H9 (cell line): ENCODE measurements at regions not wholly inside any gene's neighbourhood (a gene's known extent, or its start where the extent isn't known, plus 50 kb on each side); places are given as distances from the start of the nearest gene placed in this dataset.

Experiments used
- DNase-seq: peaks from one replicate; pipeline ENCODE4 v3.0.0-alpha.2; 2017
- H2AFZ ChIP-seq: one replicate; pipeline ENCODE4 v1.6.1; 2013; ENCODE audit warnings: mild to moderate bottlenecking, low read length, control low read depth, moderate library complexity
- H2AK5ac ChIP-seq: 2 replicates; pipeline ENCODE4 v1.6.1; 2013; ENCODE audit warnings: low read length, control low read depth, mixed read lengths; ENCODE audit not compliant: insufficient read length
- H2BK120ac ChIP-seq: one replicate; pipeline ENCODE4 v1.6.1; 2013; ENCODE audit warnings: low read depth, mild to moderate bottlenecking, low read length, control low read depth, inconsistent platforms; ENCODE audit not compliant: poor library complexity, severe bottlenecking
- H2BK12ac ChIP-seq: 2 replicates; pipeline ENCODE4 v1.6.1; 2013; ENCODE audit warnings: low read length, control low read depth, mixed read lengths, low read depth; ENCODE audit not compliant: insufficient read length
- H2BK15ac ChIP-seq: 2 replicates; pipeline ENCODE4 v1.6.1; 2013; ENCODE audit warnings: low read depth, low read length, control low read depth
- H2BK20ac ChIP-seq: one replicate; pipeline ENCODE4 v1.6.1; 2013; ENCODE audit warnings: low read depth, mild to moderate bottlenecking, low read length, control low read depth, inconsistent platforms; ENCODE audit not compliant: poor library complexity, severe bottlenecking
- H2BK5ac ChIP-seq: 2 replicates; pipeline ENCODE4 v1.6.1; 2013; ENCODE audit warnings: low read length, control low read depth, mixed read lengths; ENCODE audit not compliant: insufficient read length
- H3K14ac ChIP-seq: 2 replicates; pipeline ENCODE4 v1.6.1; 2013; ENCODE audit warnings: low read length, control low read depth; ENCODE audit not compliant: insufficient read depth
- H3K18ac ChIP-seq: 2 replicates; pipeline ENCODE4 v1.6.1; 2013; ENCODE audit warnings: low read depth, mild to moderate bottlenecking, mixed read lengths, low read length, control low read depth; ENCODE audit not compliant: insufficient read length
- H3K23ac ChIP-seq: 2 replicates; pipeline ENCODE4 v1.6.1; 2013; ENCODE audit warnings: low read length, control low read depth, mixed read lengths, low read depth; ENCODE audit not compliant: insufficient read length
- H3K23me2 ChIP-seq: 2 replicates; pipeline ENCODE4 v1.6.1; 2013; ENCODE audit warnings: low read depth, mild to moderate bottlenecking, mixed read lengths, low read length, control low read depth; ENCODE audit not compliant: insufficient read length, poor library complexity, severe bottlenecking
- H3K27ac ChIP-seq: 2 replicates; pipeline ENCODE4 v1.5.1; 2013; ENCODE audit warnings: low read length, control low read depth, mixed read lengths, low read depth; ENCODE audit not compliant: insufficient read length
- H3K27me3 ChIP-seq: 2 replicates; pipeline ENCODE4 v1.6.1; 2013; ENCODE audit warnings: low read length, control low read depth, inconsistent platforms; ENCODE audit not compliant: insufficient read depth
- H3K4ac ChIP-seq: 2 replicates; pipeline ENCODE4 v1.6.1; 2013; ENCODE audit warnings: low read depth, mild to moderate bottlenecking, control low read depth, inconsistent platforms, low read length, moderate library complexity
- H3K4me1 ChIP-seq: 2 replicates; pipeline ENCODE4 v1.6.1; 2013; ENCODE audit warnings: low read length, control low read depth, inconsistent platforms; ENCODE audit not compliant: insufficient read depth
- H3K4me2 ChIP-seq: 2 replicates; pipeline ENCODE4 v1.6.1; 2013; ENCODE audit warnings: low read length, control low read depth, mixed read lengths; ENCODE audit not compliant: insufficient read length, insufficient read depth
- H3K56ac ChIP-seq: 2 replicates; pipeline ENCODE4 v1.6.1; 2013; ENCODE audit warnings: low read depth, mild to moderate bottlenecking, mixed read lengths, low read length, control low read depth; ENCODE audit not compliant: insufficient read length
- H3K79me1 ChIP-seq: 2 replicates; pipeline ENCODE4 v1.6.1; 2013; ENCODE audit warnings: low read depth, mild to moderate bottlenecking, moderate library complexity, low read length, control low read depth, inconsistent platforms; ENCODE audit not compliant: insufficient read depth, poor library complexity, severe bottlenecking
- H3K79me2 ChIP-seq: 2 replicates; pipeline ENCODE4 v1.6.1; 2013; ENCODE audit warnings: low read length, control low read depth, inconsistent platforms; ENCODE audit not compliant: insufficient read depth
- H3K9ac ChIP-seq: 2 replicates; pipeline ENCODE4 v1.6.1; 2013; ENCODE audit warnings: low read length, control low read depth, mixed read lengths; ENCODE audit not compliant: insufficient read length; ENCODE audit errors: extremely low read depth
- H3K9me3 ChIP-seq: one replicate; pipeline ENCODE4 v1.6.1; 2013; ENCODE audit warnings: low read depth, low read length, inconsistent platforms; ENCODE audit not compliant: control insufficient read depth
- H3T11ph ChIP-seq: one replicate; pipeline ENCODE4 v1.6.1; 2013; ENCODE audit warnings: mild to moderate bottlenecking, low read length, control low read depth, inconsistent platforms
- H4K20me1 ChIP-seq: one replicate; pipeline ENCODE4 v1.6.1; 2013; ENCODE audit not compliant: control insufficient read depth, insufficient read length, insufficient read depth
- H4K5ac ChIP-seq: 2 replicates; pipeline ENCODE4 v1.6.1; 2013; ENCODE audit warnings: low read depth, mild to moderate bottlenecking, mixed read lengths, low read length, control low read depth; ENCODE audit not compliant: insufficient read length
- H4K8ac ChIP-seq: replicated peaks from 2 replicates; pipeline ENCODE4 v1.6.1; 2013; ENCODE audit warnings: low read length, control low read depth, mixed read lengths, low read depth; ENCODE audit not compliant: insufficient read length
- H4K91ac ChIP-seq: 2 replicates; pipeline ENCODE4 v1.6.1; 2013; ENCODE audit warnings: low read depth, mild to moderate bottlenecking, moderate library complexity, mixed read lengths, low read length, control low read depth; ENCODE audit not compliant: insufficient read length
- H3K27ac Mint-ChIP-seq, 3 experiments: 2 replicates in 2 of 3; 3 replicates in 1 of 3; pipeline ENCODE4 v1.8.0; 2020 to 2021; ENCODE audit warnings: mixed read lengths in 3 of 3, mild to moderate bottlenecking in 1 of 3, moderate library complexity in 1 of 3
- H3K27me3 Mint-ChIP-seq: 2 replicates; pipeline ENCODE4 v1.8.0; 2021; ENCODE audit warnings: low read depth, mild to moderate bottlenecking, moderate library complexity, mixed read lengths
- H3K36me3 Mint-ChIP-seq, 3 experiments: 2 replicates in 2 of 3; 3 replicates in 1 of 3; pipeline ENCODE4 v1.8.0; 2020 to 2021; ENCODE audit warnings: low read depth in 3 of 3, mixed read lengths in 3 of 3; ENCODE audit not compliant: insufficient read depth in 1 of 3
- H3K4me1 Mint-ChIP-seq, 2 experiments: 2 replicates each; pipeline ENCODE4 v1.8.0; 2020; ENCODE audit warnings: mixed read lengths in 2 of 2
- H3K4me3 Mint-ChIP-seq, 2 experiments: 2 replicates in 1 of 2; 3 replicates in 1 of 2; pipeline ENCODE4 v1.8.0; 2020 to 2021; ENCODE audit warnings: mild to moderate bottlenecking in 2 of 2, mixed read lengths in 2 of 2, moderate library complexity in 1 of 2
- H3K9me3 Mint-ChIP-seq, 2 experiments: 2 replicates in 1 of 2; 3 replicates in 1 of 2; pipeline ENCODE4 v1.8.0; 2020; ENCODE audit warnings: mild to moderate bottlenecking in 2 of 2, mixed read lengths in 2 of 2, moderate library complexity in 1 of 2
- CTCF ChIP-seq: fragments of 200-600 bp; sonication (generic); conservative IDR thresholded peaks from 3 replicates; pipeline ENCODE4 v1.8.0; 2021; ENCODE audit warnings: antibody characterized with exemption, mild to moderate bottlenecking
- WGBS: extraction: QIAGEN DNeasy Blood & Tissue Kit; methylation state at CpG from one replicate; pipeline ENCODE4 v1.1.7; 2013; ENCODE audit warnings: missing lambda C conversion rate, low lambda C conversion rate, mixed read lengths; ENCODE audit not compliant: insufficient read length; ENCODE audit errors: extremely low coverage; 5-methylcytosine and 5-hydroxymethylcytosine counted together

- no peak overlapping the region for H3K4ac ChIP-seq
- H3K4me1 ChIP-seq: no peaks in the 10 kb centered on the region; the same call in 1 of the 2 replicates
- H3K23ac ChIP-seq: no peak overlapping the region
- H4K20me1 ChIP-seq: no peaks in the 10 kb centered on the region
- no peak overlapping the region for H3T11ph ChIP-seq
- no peak overlapping the region for H4K5ac ChIP-seq
- no peaks in the 10 kb centered on the region for H3K27me3 ChIP-seq
- Mint-ChIP-seq H3K4me1 (peaks cover 6 to 7% of the 10 kb centered on the region in 2 experiments; a peak in 3 of 4 replicates), H3K27ac (no peak overlapping the region), H3K27me3 (no peaks in the 10 kb centered on the region), H3K4me3 (no peak overlapping the region), H3K36me3 (no peaks in the 10 kb centered on the region), H3K9me3 (no peaks in the 10 kb centered on the region)
- no peak overlapping the region for H2AK5ac ChIP-seq
- no peak overlapping the region for H2BK12ac ChIP-seq
- DNase-seq: no peak
- no peak overlapping the region for H2BK20ac ChIP-seq
- no peak overlapping the region for H3K14ac ChIP-seq
- TF ChIP-seq CTCF: no peak
- H4K8ac ChIP-seq: no peak overlapping the region
- H2BK15ac ChIP-seq: no peak overlapping the region
- no peak overlapping the region for H2BK120ac ChIP-seq
- H2AFZ ChIP-seq: no peak overlapping the region
- H4K91ac ChIP-seq: no peak overlapping the region
- no peak overlapping the region for H3K4me2 ChIP-seq
- H3K79me2 ChIP-seq: no peaks in the 10 kb centered on the region
- H3K9ac ChIP-seq: no peak overlapping the region
- H3K18ac ChIP-seq: no peak overlapping the region
- H3K79me1 ChIP-seq: no peaks in the 10 kb centered on the region
- no CpG with 5 or more reads among the region's 10 CpGs for WGBS
- H2BK5ac ChIP-seq: no peak overlapping the region
- H3K56ac ChIP-seq: no peak overlapping the region
- no peak overlapping the region for H3K27ac ChIP-seq
- H3K9me3 ChIP-seq: no peaks in the 10 kb centered on the region
- H3K23me2 ChIP-seq: no peaks in the 10 kb centered on the region
Observed at GRCh38 chr16:7791028-7791590, 458.5 kb downstream of the RBFOX1 start.
